ENCODE measurements at regions not wholly inside any gene's neighbourhood (a gene's known extent, or its start where the extent isn't known, plus 50 kb on each side); places are given as distances from the start of the nearest gene placed in this dataset.
A peak's percentile ranks its signal among the peaks of the same experiment; 100 is the strongest.
"Not testable (repeated sequence)": the region's sequence is repeated elsewhere in the genome, so short reads cannot be mapped to it uniquely, and the experiment has no call there.

GRCh38 chr12:46711756-46712155 lies 114.0 kb downstream of the SLC38A4 start:
- Histone ChIP-seq H3K4me3 (no peak overlapping the region), H3K36me3 (no peaks in the 10 kb centered on the region)
- no peak for DNase-seq

DNA sequence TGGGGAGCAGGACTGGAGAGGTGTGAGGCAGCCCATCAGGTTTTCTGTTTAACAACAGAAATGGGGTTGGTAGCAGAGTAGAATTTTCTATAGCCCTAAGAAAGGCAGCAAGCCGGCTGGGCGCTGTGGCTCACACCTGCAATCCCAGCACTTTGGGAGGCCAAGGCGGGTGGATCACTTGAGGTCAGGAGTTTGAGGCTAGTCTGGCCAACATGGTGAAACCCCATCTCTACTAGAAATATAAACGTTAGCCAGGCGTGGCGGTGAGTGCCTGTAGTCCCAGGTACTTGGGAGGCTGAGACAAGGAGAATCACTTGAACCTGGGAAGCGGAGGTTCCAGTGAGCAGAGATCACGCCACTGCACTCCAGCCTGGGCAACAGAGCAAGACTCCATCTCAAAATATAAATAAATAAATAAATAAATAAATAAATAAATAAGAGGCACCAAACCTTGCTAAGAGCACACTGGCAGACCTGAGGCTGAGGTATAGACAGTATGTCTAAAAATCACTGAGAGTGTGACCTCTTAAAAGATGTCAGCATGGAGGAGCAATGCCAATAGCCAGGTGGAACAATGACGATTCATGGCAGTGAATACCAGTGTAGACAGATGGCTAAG lies 115.6 kb downstream of the SLC38A4 start:
- no peaks in the 10 kb centered on the region for H3K36me3 ChIP-seq
- DNase-seq, result no peak
- no peaks in the 10 kb centered on the region for H3K27me3 ChIP-seq
- no peak overlapping the region for H3K4me3 ChIP-seq
- no peaks in the 10 kb centered on the region for H3K4me1 ChIP-seq
- no peak overlapping the region for H3K27ac ChIP-seq
- H3K9me3 ChIP-seq (replicated peaks), result 0 out of 2 replicates have a peak, but pooled peaks cover 6% of the 10 kb centered on the region

More at GRCh38 chr12:46711756-46712155, 114.0 kb downstream of the SLC38A4 start:
- no peaks in the 10 kb centered on the region for H3K4me1 ChIP-seq
- H3K27me3 ChIP-seq, result no peaks in the 10 kb centered on the region
- no peak overlapping the region for H3K27ac ChIP-seq
- 0 out of 2 replicates have a peak, but pooled peaks cover 8% of the 10 kb centered on the region for H3K9me3 ChIP-seq (replicated peaks)

GRCh38 chr12:46702581-46703344 lies 123.0 kb downstream of the SLC38A4 start:
- Histone ChIP-seq H3K27ac (no peak overlapping the region), H3K4me3 (no peak overlapping the region), H3K36me3 (no peaks in the 10 kb centered on the region), H3K27me3 (no peaks in the 10 kb centered on the region), H3K9me3 (replicated peaks) (no peaks in the 10 kb centered on the region; the same call in 1 of the 2 replicates), H3K4me1 (peaks cover 7% of the 10 kb centered on the region; the same call in 1 of the 2 replicates)
- DNase-seq, result no peak

GRCh38 chr12:46701356-46701755 lies 124.4 kb downstream of the SLC38A4 start:
- no peak overlapping the region for H3K27ac ChIP-seq
- no peaks in the 10 kb centered on the region; the same call in 1 of the 2 replicates for H3K9me3 ChIP-seq (replicated peaks)
- peak in 1 of 2 experiments; percentile 25 for DNase-seq
- no peak overlapping the region for H3K4me3 ChIP-seq
- H3K4me1 ChIP-seq, result peaks cover 7% of the 10 kb centered on the region; the same call in 1 of the 2 replicates
- H3K27me3 ChIP-seq, result no peaks in the 10 kb centered on the region
- H3K36me3 ChIP-seq, result no peaks in the 10 kb centered on the region

DNA sequence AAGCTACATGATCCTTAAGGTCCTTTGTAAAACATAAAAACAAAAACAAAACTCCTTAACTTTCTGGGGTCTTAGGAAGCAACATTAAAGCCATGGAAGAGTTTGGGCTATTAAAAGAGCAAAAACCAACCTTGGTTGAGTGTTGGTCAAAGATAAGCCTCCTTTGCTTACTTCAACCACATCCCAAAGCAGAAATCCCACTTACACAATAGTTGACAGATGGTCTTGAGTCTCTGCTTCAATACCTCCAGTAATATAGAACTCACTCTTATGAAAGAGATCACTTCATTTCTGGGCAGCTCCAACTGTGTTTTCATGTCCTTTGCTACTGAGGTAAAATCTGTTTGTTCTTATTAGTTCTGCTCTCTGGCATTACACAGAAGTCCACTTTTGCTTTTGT lies 125.8 kb downstream of the SLC38A4 start:
- Histone ChIP-seq H3K4me1 (peaks cover 7% of the 10 kb centered on the region; the same call in 1 of the 2 replicates), H3K4me3 (no peak overlapping the region), H3K27ac (no peak overlapping the region), H3K27me3 (no peaks in the 10 kb centered on the region), H3K36me3 (no peaks in the 10 kb centered on the region), H3K9me3 (replicated peaks) (no peaks in the 10 kb centered on the region; the same call in 1 of the 2 replicates)
- DNase-seq, result peak in 1 of 2 experiments; percentile 29

DNA sequence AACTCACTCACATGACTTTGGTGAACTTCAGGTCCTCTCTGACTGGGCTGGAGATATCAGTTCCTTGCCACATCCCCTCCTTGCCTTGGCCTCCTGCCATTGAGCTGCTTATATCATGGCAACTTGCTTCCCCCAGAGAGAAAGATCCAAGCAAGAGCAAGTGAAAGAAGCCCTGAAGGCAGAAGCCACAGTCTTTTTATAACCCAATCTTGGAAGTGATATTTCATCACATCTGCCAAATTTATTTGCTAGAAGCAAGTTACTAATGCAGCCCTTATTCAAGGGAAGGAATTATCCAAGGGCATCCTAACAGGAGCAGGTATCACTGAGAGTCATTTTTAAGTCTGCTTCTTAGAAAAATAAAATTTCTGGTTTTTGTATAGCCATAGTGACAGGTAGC lies 127.8 kb downstream of the SLC38A4 start:
- Histone ChIP-seq H3K36me3 (no peaks in the 10 kb centered on the region), H3K4me1 (peaks cover 17% of the 10 kb centered on the region), H3K9me3 (replicated peaks) (no peaks in the 10 kb centered on the region), H3K27me3 (no peaks in the 10 kb centered on the region), H3K4me3 (no peak overlapping the region), H3K27ac (no peak overlapping the region)
- DNase-seq, result no peak

DNA sequence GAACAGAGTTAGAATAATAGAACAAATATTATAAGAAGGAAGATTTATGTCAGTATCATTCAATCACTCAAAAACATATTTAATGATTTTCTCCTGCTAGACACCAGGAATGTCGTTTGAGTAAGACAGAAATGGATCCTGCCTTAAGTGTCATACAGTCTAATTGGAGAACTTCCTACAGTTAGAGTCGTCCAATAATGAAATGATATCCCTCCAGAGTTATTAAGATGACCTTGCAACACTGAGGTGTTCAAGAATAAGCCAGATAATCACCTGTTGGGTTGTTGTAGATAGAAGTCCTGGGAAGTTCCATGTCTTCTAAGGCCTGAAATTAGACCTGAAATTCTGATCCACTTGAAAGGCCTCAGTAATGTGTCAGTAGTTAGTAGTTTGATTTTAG lies 132.3 kb downstream of the SLC38A4 start:
- Histone ChIP-seq H3K27me3 (no peaks in the 10 kb centered on the region), H3K9me3 (replicated peaks) (0 out of 2 replicates have a peak, but pooled peaks cover 4% of the 10 kb centered on the region), H3K36me3 (no peaks in the 10 kb centered on the region), H3K4me3 (no peak overlapping the region), H3K4me1 (peaks cover 24% of the 10 kb centered on the region), H3K27ac (peak overlapping the region; percentile 84)
- no peak for DNase-seq

DNA sequence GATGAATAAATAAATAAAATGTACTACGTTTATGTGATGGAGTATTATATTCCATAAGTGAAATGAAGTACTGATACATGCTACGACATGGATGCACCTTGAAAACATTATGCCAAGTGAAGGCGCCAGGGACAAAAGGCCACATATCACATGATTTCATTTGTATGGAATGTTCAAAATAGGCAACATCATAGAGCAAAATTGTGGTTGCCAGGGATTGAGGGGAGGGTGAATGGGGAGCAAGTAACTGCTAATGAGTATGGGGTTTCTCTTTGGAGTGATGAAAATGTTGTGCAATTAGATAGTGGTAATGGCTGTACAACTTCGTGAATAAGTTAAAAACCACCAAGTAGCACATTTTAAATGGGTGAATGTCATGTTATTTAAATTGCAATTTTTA lies 132.8 kb downstream of the SLC38A4 start:
- Histone ChIP-seq H3K4me1 (peaks cover 24% of the 10 kb centered on the region), H3K36me3 (no peaks in the 10 kb centered on the region), H3K27me3 (no peaks in the 10 kb centered on the region), H3K27ac (peak overlapping the region; percentile 84), H3K9me3 (replicated peaks) (0 out of 2 replicates have a peak, but pooled peaks cover 4% of the 10 kb centered on the region), H3K4me3 (peak overlapping the region; percentile 8; the same call in 1 of the 2 replicates)
- peak; percentile 70 to 74 for DNase-seq

DNA sequence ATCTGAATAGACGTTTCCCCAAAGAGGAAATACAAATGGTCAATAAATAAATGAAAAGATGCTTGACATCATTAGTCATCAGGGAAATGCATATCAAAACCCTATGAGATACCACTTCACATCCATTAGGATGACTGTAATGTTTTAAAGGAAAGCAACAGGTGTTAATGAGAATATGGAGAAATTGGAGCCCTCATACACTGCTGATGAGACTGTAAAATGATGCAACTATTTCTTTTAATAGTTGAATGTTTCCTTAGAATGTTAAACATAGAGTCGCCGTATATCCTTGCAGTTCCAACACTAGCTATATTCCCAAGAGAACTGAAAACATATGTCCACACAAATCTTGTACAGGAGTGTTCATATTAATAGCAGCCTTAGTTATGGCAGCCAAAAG lies 133.2 kb downstream of the SLC38A4 start:
- Histone ChIP-seq H3K4me1 (peaks cover 24% of the 10 kb centered on the region), H3K27me3 (no peaks in the 10 kb centered on the region), H3K4me3 (peak overlapping the region; percentile 8; the same call in 1 of the 2 replicates), H3K36me3 (no peaks in the 10 kb centered on the region), H3K9me3 (replicated peaks) (0 out of 2 replicates have a peak, but pooled peaks cover 4% of the 10 kb centered on the region), H3K27ac (peak overlapping the region; percentile 84)
- peak in 1 of 2 experiments; percentile 79 for DNase-seq

GRCh38 chr12:46686267-46686942 lies 139.4 kb downstream of the SLC38A4 start:
- no peak for DNase-seq
- Histone ChIP-seq H3K27ac (no peak overlapping the region), H3K27me3 (no peaks in the 10 kb centered on the region), H3K4me3 (no peak overlapping the region), H3K36me3 (no peaks in the 10 kb centered on the region), H3K9me3 (replicated peaks) (peaks cover 12% of the 10 kb centered on the region), H3K4me1 (no peaks in the 10 kb centered on the region)

- not testable (repeated sequence) for H3K27me3 ChIP-seq; H3K4me3 ChIP-seq; H3K27ac ChIP-seq; DNase-seq; H3K36me3 ChIP-seq; H3K9me3 ChIP-seq (replicated peaks)
- H3K4me1 ChIP-seq, result peaks cover 18% of the 10 kb centered on the region
Measured at GRCh38 chr12:46684243-46684642, 141.6 kb downstream of the SLC38A4 start.

- H3K4me3 ChIP-seq, result no peak overlapping the region
- H3K4me1 ChIP-seq, result peaks cover 22% of the 10 kb centered on the region
- no peaks in the 10 kb centered on the region for H3K27me3 ChIP-seq
- no peak for DNase-seq
- H3K9me3 ChIP-seq (replicated peaks), result peaks cover 8% of the 10 kb centered on the region
- no peaks in the 10 kb centered on the region for H3K36me3 ChIP-seq
- H3K27ac ChIP-seq, result no peak overlapping the region
Measured at GRCh38 chr12:46682148-46682547, 143.6 kb downstream of the SLC38A4 start.

- Histone ChIP-seq H3K27me3 (no peaks in the 10 kb centered on the region), H3K4me3 (no peak overlapping the region), H3K36me3 (no peaks in the 10 kb centered on the region), H3K4me1 (peaks cover 22% of the 10 kb centered on the region), H3K9me3 (replicated peaks) (peaks cover 8% of the 10 kb centered on the region), H3K27ac (no peak overlapping the region)
- DNase-seq, result peak in 1 of 2 experiments; percentile 71
Measured at GRCh38 chr12:46680506-46680905, 145.3 kb downstream of the SLC38A4 start.

GRCh38 chr12:46679754-46680153 lies 146.0 kb downstream of the SLC38A4 start:
- H3K27me3 ChIP-seq, result no peaks in the 10 kb centered on the region
- H3K36me3 ChIP-seq, result no peaks in the 10 kb centered on the region
- no peak for DNase-seq
- no peak overlapping the region for H3K4me3 ChIP-seq
- no peak overlapping the region for H3K27ac ChIP-seq
- H3K4me1 ChIP-seq, result peaks cover 22% of the 10 kb centered on the region
- peaks cover 8% of the 10 kb centered on the region for H3K9me3 ChIP-seq (replicated peaks)

GRCh38 chr12:46678426-46678825 lies 147.4 kb downstream of the SLC38A4 start:
- no peaks in the 10 kb centered on the region for H3K27me3 ChIP-seq
- no peaks in the 10 kb centered on the region for H3K36me3 ChIP-seq
- no peak for DNase-seq
- peaks cover 22% of the 10 kb centered on the region for H3K4me1 ChIP-seq
- no peak overlapping the region for H3K27ac ChIP-seq
- no peak overlapping the region for H3K4me3 ChIP-seq
- H3K9me3 ChIP-seq (replicated peaks), result peaks cover 3% of the 10 kb centered on the region

Measured in SJCRH30 (cell line).